ENCODE measurements at regions not wholly inside any gene's neighbourhood (a gene's known extent, or its start where the extent isn't known, plus 50 kb on each side); places are given as distances from the start of the nearest gene placed in this dataset.

DNA sequence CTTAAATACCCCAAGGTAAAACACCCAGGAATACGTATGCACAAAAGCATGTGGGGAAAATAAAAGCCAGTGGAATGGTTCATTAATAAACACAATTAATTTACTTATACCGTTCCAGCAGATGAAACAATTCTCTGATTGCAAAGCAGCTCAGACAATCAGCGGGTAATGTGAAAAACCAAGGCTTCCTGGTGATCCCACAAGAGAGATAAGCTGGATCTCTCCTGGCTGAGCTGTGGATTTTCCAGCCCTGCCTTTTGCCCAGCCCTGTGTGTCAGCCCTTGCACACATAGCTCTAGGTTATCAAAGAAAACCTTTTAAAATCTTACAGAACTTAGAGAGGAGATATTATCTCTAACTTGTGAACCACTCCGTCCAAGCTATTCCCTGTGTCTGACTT lies 1010.7 kb upstream of the AUTS2 start:
- Histone ChIP-seq H3K4me3 (ENCODE audit: low read length) (no peak overlapping the region), H3K9me3 (ENCODE audit: low read length) (peaks cover 6% of the 10 kb centered on the region), H3K27me3 (ENCODE audit: insufficient read depth, low read length, poor library complexity, severe bottlenecking) (no peaks in the 10 kb centered on the region), H3K4me1 (ENCODE audit: insufficient read depth, low read length) (no peaks in the 10 kb centered on the region), H3K36me3 (ENCODE audit: insufficient read depth, low read length) (no peaks in the 10 kb centered on the region), H3K27ac (ENCODE audit: low read depth, low read length) (no peak overlapping the region)
- Mint-ChIP-seq H3K4me3 (no peak overlapping the region), H3K36me3 (no peaks in the 10 kb centered on the region), H3K9me3 (peaks cover 0 to 20% (median 4%) of the 10 kb centered on the region in 5 donors), H3K27me3 (peaks cover 0 to 3% of the 10 kb centered on the region in 2 donors), H3K27ac (no peak overlapping the region), H3K4me1 (no peaks in the 10 kb centered on the region)
- POLR2A ChIA-PET = no interaction called here
- CTCF ChIA-PET = no interaction called here
- no peak for DNase-seq

- Histone ChIP-seq H3K36me3 (ENCODE audit: insufficient read depth, low read length) (no peaks in the 10 kb centered on the region), H3K9me3 (ENCODE audit: low read length) (no peaks in the 10 kb centered on the region), H3K27ac (ENCODE audit: low read depth, low read length) (no peak overlapping the region), H3K4me3 (ENCODE audit: low read length) (no peak overlapping the region), H3K4me1 (ENCODE audit: insufficient read depth, low read length) (no peaks in the 10 kb centered on the region), H3K27me3 (ENCODE audit: insufficient read depth, low read length, poor library complexity, severe bottlenecking) (no peaks in the 10 kb centered on the region)
- DNase-seq = no peak
- H3K27me3 Mint-ChIP-seq = peaks cover 0 to 2% of the 10 kb centered on the region in 2 donors
- H3K4me1 Mint-ChIP-seq = no peaks in the 10 kb centered on the region
- ChIA-PET POLR2A (no interaction called here), CTCF (no interaction called here)
- no peak overlapping the region for H3K4me3 Mint-ChIP-seq
- H3K36me3 Mint-ChIP-seq = no peaks in the 10 kb centered on the region
- H3K27ac Mint-ChIP-seq = no peak overlapping the region
- H3K9me3 Mint-ChIP-seq = peaks cover 2 to 13% (median 6%) of the 10 kb centered on the region in 5 donors
These were observed 996.4 kb upstream of the AUTS2 start for GRCh38 chr7:68601826-68602225.

DNA sequence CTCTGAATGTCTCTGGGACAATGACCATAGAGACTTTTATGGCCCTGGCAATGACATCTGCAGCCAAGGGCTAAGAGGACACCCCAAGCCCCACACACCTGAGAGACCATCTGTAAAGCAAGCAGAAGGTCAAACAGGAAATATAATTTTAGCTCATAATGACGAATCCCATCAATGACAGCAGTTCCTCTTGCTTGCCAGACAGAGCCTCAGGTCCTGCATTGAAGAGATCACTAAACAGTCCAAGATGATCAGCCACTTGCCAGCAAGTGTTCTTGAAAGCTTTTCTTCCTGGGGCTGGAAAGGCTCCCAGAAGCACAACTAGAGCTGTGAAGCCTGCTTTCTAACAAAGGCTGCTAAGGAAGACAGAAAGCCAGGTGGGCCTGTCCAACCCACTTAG lies 993.7 kb upstream of the AUTS2 start:
- Mint-ChIP-seq H3K4me1 (no peaks in the 10 kb centered on the region), H3K27me3 (peaks cover 0 to 2% of the 10 kb centered on the region in 2 donors), H3K9me3 (peaks cover 7 to 22% (median 15%) of the 10 kb centered on the region in 5 donors), H3K4me3 (no peak overlapping the region), H3K36me3 (no peaks in the 10 kb centered on the region), H3K27ac (no peak overlapping the region)
- no peaks in the 10 kb centered on the region for H3K4me1 ChIP-seq (ENCODE audit: insufficient read depth, low read length)
- peaks cover 5% of the 10 kb centered on the region for H3K9me3 ChIP-seq (ENCODE audit: low read length)
- no peaks in the 10 kb centered on the region for H3K36me3 ChIP-seq (ENCODE audit: insufficient read depth, low read length)
- ChIA-PET CTCF (no interaction called here), POLR2A (no interaction called here)
- no peak overlapping the region for H3K27ac ChIP-seq (ENCODE audit: low read depth, low read length)
- no peak for DNase-seq
- no peak overlapping the region for H3K4me3 ChIP-seq (ENCODE audit: low read length)
- H3K27me3 ChIP-seq (ENCODE audit: insufficient read depth, low read length, poor library complexity, severe bottlenecking) = no peaks in the 10 kb centered on the region

- Mint-ChIP-seq H3K27me3 (peaks cover 0 to 3% of the 10 kb centered on the region in 2 donors), H3K4me1 (no peaks in the 10 kb centered on the region), H3K36me3 (no peaks in the 10 kb centered on the region), H3K27ac (no peak overlapping the region), H3K9me3 (peaks cover 12 to 28% (median 25%) of the 10 kb centered on the region in 5 donors), H3K4me3 (no peak overlapping the region)
- no peak for DNase-seq
- Histone ChIP-seq H3K27me3 (ENCODE audit: insufficient read depth, low read length, poor library complexity, severe bottlenecking) (no peaks in the 10 kb centered on the region), H3K9me3 (ENCODE audit: low read length) (peaks cover 5% of the 10 kb centered on the region), H3K36me3 (ENCODE audit: insufficient read depth, low read length) (no peaks in the 10 kb centered on the region), H3K4me1 (ENCODE audit: insufficient read depth, low read length) (no peaks in the 10 kb centered on the region), H3K4me3 (ENCODE audit: low read length) (no peak overlapping the region), H3K27ac (ENCODE audit: low read depth, low read length) (no peak overlapping the region)
- CTCF ChIA-PET = no interaction called here
- POLR2A ChIA-PET = no interaction called here
These were observed 987.6 kb upstream of the AUTS2 start for GRCh38 chr7:68610701-68611100.

DNA sequence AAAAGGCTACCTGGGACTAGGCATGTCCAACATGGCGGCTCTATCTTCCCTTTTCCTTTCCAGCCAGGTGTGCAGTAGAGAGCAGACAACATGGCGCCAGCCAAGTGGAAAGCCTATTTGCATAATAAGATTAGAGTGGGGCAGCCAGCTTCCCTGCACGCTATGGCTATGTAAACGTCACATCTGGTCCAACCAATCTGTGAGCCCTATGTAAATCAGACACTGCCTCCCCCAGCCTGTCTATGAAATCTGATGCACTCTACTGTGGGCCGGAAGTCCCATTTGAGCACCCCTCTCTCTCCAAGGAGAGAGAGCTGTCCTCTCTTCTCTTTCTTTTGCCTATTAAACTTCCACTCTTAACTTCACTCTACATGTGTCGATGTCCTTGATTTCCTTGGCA lies 984.9 kb upstream of the AUTS2 start:
- Histone ChIP-seq H3K27ac (ENCODE audit: low read depth, low read length) (no peak overlapping the region), H3K4me1 (ENCODE audit: insufficient read depth, low read length) (no peaks in the 10 kb centered on the region), H3K9me3 (ENCODE audit: low read length) (peaks cover 5% of the 10 kb centered on the region), H3K27me3 (ENCODE audit: insufficient read depth, low read length, poor library complexity, severe bottlenecking) (no peaks in the 10 kb centered on the region), H3K4me3 (ENCODE audit: low read length) (no peak overlapping the region), H3K36me3 (ENCODE audit: insufficient read depth, low read length) (no peaks in the 10 kb centered on the region)
- Mint-ChIP-seq H3K27ac (peak overlapping the region in 1 of 8 donors; percentile 6), H3K4me1 (no peaks in the 10 kb centered on the region), H3K36me3 (peaks cover 0 to 2% (median 0%) of the 10 kb centered on the region in 3 donors), H3K4me3 (no peak overlapping the region), H3K27me3 (peaks cover 0 to 3% of the 10 kb centered on the region in 2 donors), H3K9me3 (peaks cover 8 to 35% (median 18%) of the 10 kb centered on the region in 5 donors)
- no peak for DNase-seq
- ChIA-PET CTCF (no interaction called here), POLR2A (no interaction called here)

GRCh38 chr7:68613897-68614296 lies 984.4 kb upstream of the AUTS2 start:
- Histone ChIP-seq H3K36me3 (ENCODE audit: insufficient read depth, low read length) (no peaks in the 10 kb centered on the region), H3K27ac (ENCODE audit: low read depth, low read length) (no peak overlapping the region), H3K9me3 (ENCODE audit: low read length) (no peaks in the 10 kb centered on the region), H3K4me1 (ENCODE audit: insufficient read depth, low read length) (no peaks in the 10 kb centered on the region), H3K4me3 (ENCODE audit: low read length) (no peak overlapping the region), H3K27me3 (ENCODE audit: insufficient read depth, low read length, poor library complexity, severe bottlenecking) (no peaks in the 10 kb centered on the region)
- Mint-ChIP-seq H3K4me1 (no peaks in the 10 kb centered on the region), H3K27ac (no peak overlapping the region), H3K27me3 (peaks cover 0 to 3% of the 10 kb centered on the region in 2 donors), H3K4me3 (no peak overlapping the region), H3K36me3 (peaks cover 0 to 2% (median 0%) of the 10 kb centered on the region in 3 donors), H3K9me3 (peaks cover 8 to 35% (median 15%) of the 10 kb centered on the region in 5 donors)
- POLR2A ChIA-PET = no interaction called here
- DNase-seq = no peak
- CTCF ChIA-PET = no interaction called here

DNA sequence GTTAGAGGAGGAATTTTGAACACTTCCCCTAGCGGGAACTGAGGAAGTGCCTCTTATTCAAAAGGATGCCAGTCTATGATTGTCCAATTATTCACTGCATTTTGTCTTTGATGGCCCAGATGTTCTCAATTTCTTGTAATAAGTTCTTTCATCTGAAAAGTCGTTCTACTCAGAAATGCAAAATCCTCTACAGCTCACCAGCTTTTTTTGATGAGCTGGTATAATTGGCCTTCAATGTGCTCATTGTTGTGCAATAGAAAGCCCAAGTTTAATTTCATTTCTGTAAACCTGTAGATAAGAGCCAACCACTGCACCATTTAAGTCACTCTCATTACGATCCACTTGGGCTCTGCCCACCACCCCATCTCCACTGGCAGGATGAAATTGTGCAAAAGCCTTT lies 978.7 kb upstream of the AUTS2 start:
- CTCF ChIA-PET = interaction anchor here (0.7 kb wide), 1 partner anchor 14 kb away, joined by 3 read pairs; no protein-coding TSS in a partner anchor
- no peak for DNase-seq
- H3K27ac Mint-ChIP-seq = no peak overlapping the region
- H3K4me3 Mint-ChIP-seq = no peak overlapping the region
- H3K27me3 Mint-ChIP-seq = no peaks in the 10 kb centered on the region
- Histone ChIP-seq H3K27me3 (ENCODE audit: insufficient read depth, low read length, poor library complexity, severe bottlenecking) (no peaks in the 10 kb centered on the region), H3K36me3 (ENCODE audit: insufficient read depth, low read length) (no peaks in the 10 kb centered on the region), H3K4me1 (ENCODE audit: insufficient read depth, low read length) (no peaks in the 10 kb centered on the region), H3K4me3 (ENCODE audit: low read length) (no peak overlapping the region), H3K27ac (ENCODE audit: low read depth, low read length) (no peak overlapping the region), H3K9me3 (ENCODE audit: low read length) (no peaks in the 10 kb centered on the region)
- peaks cover 8 to 36% (median 10%) of the 10 kb centered on the region in 5 donors for H3K9me3 Mint-ChIP-seq
- POLR2A ChIA-PET = no interaction called here
- H3K36me3 Mint-ChIP-seq = peaks cover 0 to 2% (median 0%) of the 10 kb centered on the region in 3 donors
- no peaks in the 10 kb centered on the region for H3K4me1 Mint-ChIP-seq

- Mint-ChIP-seq H3K4me1 (no peaks in the 10 kb centered on the region), H3K27ac (no peak overlapping the region), H3K36me3 (no peaks in the 10 kb centered on the region), H3K4me3 (no peak overlapping the region), H3K27me3 (no peaks in the 10 kb centered on the region), H3K9me3 (peaks cover 4 to 22% (median 6%) of the 10 kb centered on the region in 5 donors)
- no peaks in the 10 kb centered on the region for H3K36me3 ChIP-seq (ENCODE audit: insufficient read depth, low read length)
- no peaks in the 10 kb centered on the region for H3K27me3 ChIP-seq (ENCODE audit: insufficient read depth, low read length, poor library complexity, severe bottlenecking)
- no peak overlapping the region for H3K27ac ChIP-seq (ENCODE audit: low read depth, low read length)
- POLR2A ChIA-PET = no interaction called here
- DNase-seq = no peak
- H3K4me3 ChIP-seq (ENCODE audit: low read length) = no peak overlapping the region
- H3K9me3 ChIP-seq (ENCODE audit: low read length) = no peaks in the 10 kb centered on the region
- no peaks in the 10 kb centered on the region for H3K4me1 ChIP-seq (ENCODE audit: insufficient read depth, low read length)
- CTCF ChIA-PET = no interaction called here
These were observed 975.8 kb upstream of the AUTS2 start for GRCh38 chr7:68622500-68622899.

DNA sequence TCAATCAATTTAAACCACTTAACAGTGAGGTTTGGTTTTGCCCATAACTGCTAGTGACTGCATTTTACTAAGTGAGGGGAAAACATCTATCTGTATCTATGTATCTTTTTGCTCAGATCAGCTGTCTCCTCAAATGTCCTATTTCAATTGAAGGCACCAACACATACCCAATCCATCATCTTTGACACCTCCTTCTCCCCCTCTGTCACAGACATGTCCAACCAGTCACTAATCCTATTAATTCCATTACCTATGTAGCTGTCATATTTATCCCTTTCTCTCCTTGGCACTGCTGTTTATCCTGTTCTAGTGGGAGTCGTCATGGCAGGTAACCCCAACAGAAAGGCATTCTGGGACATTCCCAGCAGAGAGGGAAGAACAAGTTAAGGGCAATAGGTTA lies 975.2 kb upstream of the AUTS2 start:
- no peak overlapping the region for H3K27ac ChIP-seq (ENCODE audit: low read depth, low read length)
- no peaks in the 10 kb centered on the region for H3K27me3 ChIP-seq (ENCODE audit: insufficient read depth, low read length, poor library complexity, severe bottlenecking)
- ChIA-PET POLR2A (no interaction called here), CTCF (no interaction called here)
- Mint-ChIP-seq H3K27me3 (no peaks in the 10 kb centered on the region), H3K4me1 (no peaks in the 10 kb centered on the region), H3K36me3 (no peaks in the 10 kb centered on the region), H3K9me3 (peaks cover 2 to 18% (median 5%) of the 10 kb centered on the region in 5 donors), H3K27ac (no peak overlapping the region), H3K4me3 (no peak overlapping the region)
- H3K9me3 ChIP-seq (ENCODE audit: low read length) = no peaks in the 10 kb centered on the region
- no peaks in the 10 kb centered on the region for H3K36me3 ChIP-seq (ENCODE audit: insufficient read depth, low read length)
- no peak for DNase-seq
- no peaks in the 10 kb centered on the region for H3K4me1 ChIP-seq (ENCODE audit: insufficient read depth, low read length)
- no peak overlapping the region for H3K4me3 ChIP-seq (ENCODE audit: low read length)
